ENCODE measurements at regions not wholly inside any gene's neighbourhood (a gene's known extent, or its start where the extent isn't known, plus 50 kb on each side); places are given as distances from the start of the nearest gene placed in this dataset.

GRCh38 chr6:126945812-126946360 is 172.6 kb upstream of the RSPO3 start:
- TF ChIP-seq CTCF (IDR thresholded peaks at IDR 0.05) (no peak), POLR2A (IDR thresholded peaks at IDR 0.05) (no peak)
